ENCODE measurements at regions not wholly inside any gene's neighbourhood (a gene's known extent, or its start where the extent isn't known, plus 50 kb on each side); places are given as distances from the start of the nearest gene placed in this dataset.
"Not testable (repeated sequence)": the region's sequence is repeated elsewhere in the genome, so short reads cannot be mapped to it uniquely, and the experiment has no call there.

DNA sequence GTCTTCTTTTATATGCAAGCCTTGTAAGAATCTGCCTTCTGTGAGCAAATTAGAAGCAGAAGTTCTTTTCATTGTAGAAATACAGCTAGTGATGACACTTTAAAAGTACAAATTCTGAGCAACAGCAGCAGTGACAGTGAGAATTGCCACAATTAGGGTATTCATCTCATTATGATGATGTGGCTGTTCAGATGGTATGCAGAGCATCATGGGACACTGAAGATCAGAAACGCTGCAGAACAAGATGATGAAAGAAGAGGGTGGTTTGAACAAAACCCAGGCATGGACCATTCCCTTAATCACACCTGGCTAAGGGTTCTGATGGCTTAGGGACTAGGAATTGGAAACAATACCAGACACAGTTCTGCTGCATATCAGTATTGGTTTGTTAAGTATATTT is 312.7 kb upstream of the TBX18 start:
- H3K27me3 Mint-ChIP-seq (ENCODE audit: insufficient read depth), result no peaks in the 10 kb centered on the region
- TF ChIP-seq, protein P1, sequence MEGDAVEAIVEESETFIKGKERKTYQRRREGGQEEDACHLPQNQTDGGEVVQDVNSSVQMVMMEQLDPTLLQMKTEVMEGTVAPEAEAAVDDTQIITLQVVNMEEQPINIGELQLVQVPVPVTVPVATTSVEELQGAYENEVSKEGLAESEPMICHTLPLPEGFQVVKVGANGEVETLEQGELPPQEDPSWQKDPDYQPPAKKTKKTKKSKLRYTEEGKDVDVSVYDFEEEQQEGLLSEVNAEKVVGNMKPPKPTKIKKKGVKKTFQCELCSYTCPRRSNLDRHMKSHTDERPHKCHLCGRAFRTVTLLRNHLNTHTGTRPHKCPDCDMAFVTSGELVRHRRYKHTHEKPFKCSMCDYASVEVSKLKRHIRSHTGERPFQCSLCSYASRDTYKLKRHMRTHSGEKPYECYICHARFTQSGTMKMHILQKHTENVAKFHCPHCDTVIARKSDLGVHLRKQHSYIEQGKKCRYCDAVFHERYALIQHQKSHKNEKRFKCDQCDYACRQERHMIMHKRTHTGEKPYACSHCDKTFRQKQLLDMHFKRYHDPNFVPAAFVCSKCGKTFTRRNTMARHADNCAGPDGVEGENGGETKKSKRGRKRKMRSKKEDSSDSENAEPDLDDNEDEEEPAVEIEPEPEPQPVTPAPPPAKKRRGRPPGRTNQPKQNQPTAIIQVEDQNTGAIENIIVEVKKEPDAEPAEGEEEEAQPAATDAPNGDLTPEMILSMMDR (conservative IDR thresholded peaks at IDR 0.05), result no peak
- H3K4me1 ChIP-seq (ENCODE audit: control insufficient read depth, insufficient read depth, low read length), result no peaks in the 10 kb centered on the region
- H3K9me3 Mint-ChIP-seq, result no peaks in the 10 kb centered on the region
- H3K9me3 ChIP-seq (ENCODE audit: control insufficient read depth, low read length), result no peaks in the 10 kb centered on the region
- H3K4me3 ChIP-seq (ENCODE audit: low read length), result no peak overlapping the region
- H3K36me3 ChIP-seq (ENCODE audit: control insufficient read depth, insufficient read depth, low read length), result no peaks in the 10 kb centered on the region
- no peak for DNase-seq
- no peak overlapping the region for H3K9ac ChIP-seq (ENCODE audit: extremely low read depth, low read length, poor library complexity, severe bottlenecking)
- H3K36me3 Mint-ChIP-seq (ENCODE audit: low read depth), result no peaks in the 10 kb centered on the region
- H3K27me3 ChIP-seq (ENCODE audit: control insufficient read depth, insufficient read depth, low read length, poor library complexity, severe bottlenecking), result peaks cover 25% of the 10 kb centered on the region
- H3K4me1 Mint-ChIP-seq, result peaks cover 5% of the 10 kb centered on the region
- H3K27ac Mint-ChIP-seq, result no peak overlapping the region
- no peak overlapping the region for H3K4me3 Mint-ChIP-seq
- no peak overlapping the region for H3K27ac ChIP-seq (ENCODE audit: low read depth, low read length)
- whole genome bisulfite sequencing, 2 experiments (ENCODE audit: insufficient coverage in 1 of 2, insufficient read length in 1 of 2), result 79% methylated on average over 1 of the region's 1 CpG; no CpG with 5 or more reads in 1 of the 2 experiments

DNA sequence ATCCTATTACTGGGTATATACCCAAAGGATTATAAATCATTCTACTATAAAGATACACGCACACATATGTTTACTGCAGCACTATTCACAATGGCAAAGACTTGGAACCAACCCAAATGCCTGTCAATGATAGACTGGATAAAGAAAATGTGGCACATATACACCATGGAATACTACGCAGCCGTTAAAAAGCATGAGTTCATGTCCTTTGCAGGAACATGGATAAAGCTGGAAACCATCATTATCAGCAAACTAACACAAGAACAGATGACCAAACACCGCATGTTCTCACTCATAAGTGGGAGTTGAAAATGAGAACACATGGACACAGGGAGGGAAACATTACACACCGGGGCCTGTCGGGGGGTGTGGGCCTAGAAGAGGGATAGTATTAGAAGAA is 307.4 kb upstream of the TBX18 start:
- H3K27ac Mint-ChIP-seq; H3K4me3 Mint-ChIP-seq; H3K27me3 Mint-ChIP-seq (ENCODE audit: insufficient read depth); H3K4me1 Mint-ChIP-seq; H3K27me3 ChIP-seq (ENCODE audit: control insufficient read depth, insufficient read depth, low read length, poor library complexity, severe bottlenecking); H3K9ac ChIP-seq (ENCODE audit: extremely low read depth, low read length, poor library complexity, severe bottlenecking); H3K27ac ChIP-seq (ENCODE audit: low read depth, low read length); H3K9me3 ChIP-seq (ENCODE audit: control insufficient read depth, low read length); H3K4me3 ChIP-seq (ENCODE audit: low read length); DNase-seq; H3K4me1 ChIP-seq (ENCODE audit: control insufficient read depth, insufficient read depth, low read length); H3K36me3 ChIP-seq (ENCODE audit: control insufficient read depth, insufficient read depth, low read length); H3K9me3 Mint-ChIP-seq; H3K36me3 Mint-ChIP-seq (ENCODE audit: low read depth): not testable (repeated sequence)
- WGBS, 2 experiments (ENCODE audit: insufficient coverage in 1 of 2, insufficient read length in 1 of 2), result 70 to 92% methylated on average over 2 to 6 of the region's 6 CpGs

DNA sequence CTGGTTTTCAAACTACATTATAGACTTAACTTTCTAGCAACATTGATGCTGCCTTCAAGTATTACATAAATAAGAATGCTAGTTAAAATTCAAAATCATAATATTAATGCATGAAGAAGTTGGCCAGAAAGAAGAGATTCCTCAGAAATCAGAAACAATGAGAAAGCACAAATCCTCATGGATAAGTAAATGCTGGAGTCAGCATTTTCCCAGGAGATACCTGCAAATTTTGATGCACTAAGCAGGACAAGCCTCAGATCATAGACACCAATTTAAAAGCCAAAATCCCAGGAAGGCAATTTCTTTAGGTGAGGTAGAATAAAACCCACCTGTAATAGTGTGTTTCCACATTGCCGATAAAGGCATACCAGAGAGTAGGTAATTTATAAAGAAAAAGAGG is 305.2 kb upstream of the TBX18 start:
- 100% methylated on average over 1 of the region's 1 CpG for WGBS, 2 experiments (ENCODE audit: insufficient coverage in 1 of 2, insufficient read length in 1 of 2)
- no peaks in the 10 kb centered on the region for H3K36me3 Mint-ChIP-seq (ENCODE audit: low read depth)
- H3K27me3 ChIP-seq (ENCODE audit: control insufficient read depth, insufficient read depth, low read length, poor library complexity, severe bottlenecking), result no peaks in the 10 kb centered on the region
- peaks cover 8% of the 10 kb centered on the region for H3K4me1 Mint-ChIP-seq
- peaks cover 5% of the 10 kb centered on the region for H3K9me3 Mint-ChIP-seq
- no peak overlapping the region for H3K4me3 ChIP-seq (ENCODE audit: low read length)
- no peaks in the 10 kb centered on the region for H3K9me3 ChIP-seq (ENCODE audit: control insufficient read depth, low read length)
- H3K27ac ChIP-seq (ENCODE audit: low read depth, low read length), result no peak overlapping the region
- no peaks in the 10 kb centered on the region for H3K36me3 ChIP-seq (ENCODE audit: control insufficient read depth, insufficient read depth, low read length)
- H3K27me3 Mint-ChIP-seq (ENCODE audit: insufficient read depth), result no peaks in the 10 kb centered on the region
- H3K27ac Mint-ChIP-seq, result no peak overlapping the region
- no peaks in the 10 kb centered on the region for H3K4me1 ChIP-seq (ENCODE audit: control insufficient read depth, insufficient read depth, low read length)
- no peak overlapping the region for H3K4me3 Mint-ChIP-seq
- DNase-seq, result no peak
- H3K9ac ChIP-seq (ENCODE audit: extremely low read depth, low read length, poor library complexity, severe bottlenecking), result no peak overlapping the region
- TF ChIP-seq, protein P1 (conservative IDR thresholded peaks at IDR 0.05), result no peak

DNA sequence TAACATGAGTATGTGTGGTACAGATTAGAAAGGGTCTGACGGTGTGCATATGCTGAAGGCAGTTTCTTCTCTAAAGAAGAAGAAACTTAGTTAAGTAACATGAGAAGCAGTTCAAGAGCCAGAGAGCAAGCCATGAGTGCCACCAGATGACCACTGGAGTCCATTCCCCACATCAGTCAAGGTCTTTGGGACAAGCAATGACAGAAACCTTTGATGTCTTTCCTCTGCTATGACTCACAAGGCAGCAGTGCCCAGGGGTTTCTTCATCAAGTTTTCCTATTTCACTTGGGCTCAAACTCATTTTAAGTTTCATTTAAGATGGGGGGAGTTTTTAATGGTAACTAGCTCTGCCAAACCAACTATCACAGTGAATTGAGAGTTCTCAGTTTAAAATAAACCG is 303.8 kb upstream of the TBX18 start:
- Mint-ChIP-seq H3K4me3 (no peak overlapping the region), H3K4me1 (peaks cover 8% of the 10 kb centered on the region), H3K9me3 (peaks cover 5% of the 10 kb centered on the region), H3K36me3 (ENCODE audit: low read depth) (no peaks in the 10 kb centered on the region), H3K27me3 (ENCODE audit: insufficient read depth) (no peaks in the 10 kb centered on the region), H3K27ac (no peak overlapping the region)
- no peak overlapping the region for H3K27ac ChIP-seq (ENCODE audit: low read depth, low read length)
- no peaks in the 10 kb centered on the region for H3K4me1 ChIP-seq (ENCODE audit: control insufficient read depth, insufficient read depth, low read length)
- no peak overlapping the region for H3K4me3 ChIP-seq (ENCODE audit: low read length)
- TF ChIP-seq, protein P1 (conservative IDR thresholded peaks at IDR 0.05), result no peak
- no peak overlapping the region for H3K9ac ChIP-seq (ENCODE audit: extremely low read depth, low read length, poor library complexity, severe bottlenecking)
- H3K27me3 ChIP-seq (ENCODE audit: control insufficient read depth, insufficient read depth, low read length, poor library complexity, severe bottlenecking), result no peaks in the 10 kb centered on the region
- 92% methylated on average over 2 of the region's 2 CpGs for WGBS, 2 experiments (ENCODE audit: insufficient coverage in 1 of 2, insufficient read length in 1 of 2)
- no peaks in the 10 kb centered on the region for H3K36me3 ChIP-seq (ENCODE audit: control insufficient read depth, insufficient read depth, low read length)
- H3K9me3 ChIP-seq (ENCODE audit: control insufficient read depth, low read length), result no peaks in the 10 kb centered on the region
- no peak for DNase-seq
